ENCODE measurements at regions not wholly inside any gene's neighbourhood (a gene's known extent, or its start where the extent isn't known, plus 50 kb on each side); places are given as distances from the start of the nearest gene placed in this dataset.

GRCh38 chr17:71727723-71728122 is 393.1 kb upstream of the SOX9 start:
- no peak for TF ChIP-seq CTCF (IDR thresholded peaks at IDR 0.05)
- TF ChIP-seq POLR2A (IDR thresholded peaks at IDR 0.05), result no peak
